ENCODE measurements at regions not wholly inside any gene's neighbourhood (a gene's known extent, or its start where the extent isn't known, plus 50 kb on each side); places are given as distances from the start of the nearest gene placed in this dataset.

GRCh38 chr3:177445549-177445948 lies 248.3 kb upstream of the TBL1XR1 start (continued):
- TF ChIP-seq ZNF512 (CRISPR knock-in tag; IDR thresholded peaks at IDR 0.05; ENCODE audit: borderline replicate concordance) (no peak), NR2C2 (CRISPR knock-in tag; IDR thresholded peaks at IDR 0.05) (no peak), TP53 (CRISPR knock-in tag; IDR thresholded peaks at IDR 0.05) (no peak), ATF1 (CRISPR knock-in tag; IDR thresholded peaks at IDR 0.05) (no peak), NFYB (CRISPR knock-in tag; conservative IDR thresholded peaks at IDR 0.05; ENCODE audit: low read depth) (no peak)
- TF ChIP-seq, protein P1, sequence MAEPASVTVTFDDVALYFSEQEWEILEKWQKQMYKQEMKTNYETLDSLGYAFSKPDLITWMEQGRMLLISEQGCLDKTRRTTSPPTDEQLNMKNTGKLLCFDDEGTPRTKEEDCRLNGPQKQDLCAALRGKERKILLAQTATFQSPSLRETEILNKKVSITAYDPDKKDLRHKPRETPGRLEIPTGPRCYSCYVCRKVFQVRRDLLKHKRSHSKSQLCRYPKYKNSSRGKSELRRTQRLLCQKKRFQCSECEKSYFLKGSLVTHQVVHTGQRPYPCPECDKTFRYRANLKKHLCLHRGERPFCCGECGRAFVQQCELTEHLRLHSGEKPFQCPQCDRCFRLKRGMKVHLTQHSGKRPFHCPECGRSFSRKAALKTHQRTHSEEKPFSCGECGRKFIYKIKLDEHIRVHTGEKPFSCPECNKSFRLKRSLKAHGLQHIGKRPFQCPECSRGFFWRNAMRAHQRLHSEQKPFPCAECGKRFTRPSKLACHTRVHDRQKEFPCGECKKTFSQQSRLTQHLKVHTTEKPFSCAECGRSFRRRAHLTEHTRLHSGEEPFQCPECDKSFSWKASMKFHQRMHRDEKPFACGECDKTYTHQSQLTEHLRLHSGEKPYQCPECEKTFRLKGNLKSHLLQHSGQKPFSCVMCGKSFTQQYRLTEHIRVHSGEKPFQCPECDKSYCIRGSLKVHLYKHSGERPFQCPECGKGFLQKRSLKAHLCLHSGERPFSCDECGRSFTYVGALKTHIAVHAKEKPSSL (CRISPR knock-in tag; conservative IDR thresholded peaks at IDR 0.05), result no peak

GRCh38 chr3:177446165-177446601 lies 248.9 kb upstream of the TBL1XR1 start:
- TF ChIP-seq TCF7 (CRISPR knock-in tag; IDR thresholded peaks at IDR 0.05; ENCODE audit: low read depth), result no peak
- no peak for TF ChIP-seq NR1H2 (CRISPR knock-in tag; IDR thresholded peaks at IDR 0.05)
- no peak for TF ChIP-seq SMAD4 (CRISPR knock-in tag; IDR thresholded peaks at IDR 0.05)
- TF ChIP-seq USF1 (CRISPR knock-in tag; IDR thresholded peaks at IDR 0.05), result no peak
- TF ChIP-seq, protein P2, sequence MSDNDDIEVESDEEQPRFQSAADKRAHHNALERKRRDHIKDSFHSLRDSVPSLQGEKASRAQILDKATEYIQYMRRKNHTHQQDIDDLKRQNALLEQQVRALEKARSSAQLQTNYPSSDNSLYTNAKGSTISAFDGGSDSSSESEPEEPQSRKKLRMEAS (CRISPR knock-in tag; IDR thresholded peaks at IDR 0.05), result no peak
- no peak for TF ChIP-seq AR (CRISPR knock-in tag; IDR thresholded peaks at IDR 0.05)
- TF ChIP-seq, protein P3, sequence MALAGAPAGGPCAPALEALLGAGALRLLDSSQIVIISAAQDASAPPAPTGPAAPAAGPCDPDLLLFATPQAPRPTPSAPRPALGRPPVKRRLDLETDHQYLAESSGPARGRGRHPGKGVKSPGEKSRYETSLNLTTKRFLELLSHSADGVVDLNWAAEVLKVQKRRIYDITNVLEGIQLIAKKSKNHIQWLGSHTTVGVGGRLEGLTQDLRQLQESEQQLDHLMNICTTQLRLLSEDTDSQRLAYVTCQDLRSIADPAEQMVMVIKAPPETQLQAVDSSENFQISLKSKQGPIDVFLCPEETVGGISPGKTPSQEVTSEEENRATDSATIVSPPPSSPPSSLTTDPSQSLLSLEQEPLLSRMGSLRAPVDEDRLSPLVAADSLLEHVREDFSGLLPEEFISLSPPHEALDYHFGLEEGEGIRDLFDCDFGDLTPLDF (CRISPR knock-in tag; IDR thresholded peaks at IDR 0.05), result no peak
- TF ChIP-seq ZNF423 (CRISPR knock-in tag; IDR thresholded peaks at IDR 0.05), result no peak
- TF ChIP-seq PRRX2 (CRISPR knock-in tag; IDR thresholded peaks at IDR 0.05), result no peak
- no peak for TF ChIP-seq ZNF281 (CRISPR knock-in tag; IDR thresholded peaks at IDR 0.05)
- TF ChIP-seq ZNF671 (CRISPR knock-in tag; IDR thresholded peaks at IDR 0.05), result no peak
- ChIA-PET CTCF (no interaction called here), POLR2A (interaction anchor here (0.5 kb wide), 1 partner anchor 70 kb away, joined by 3 read pairs; no protein-coding TSS in a partner anchor)
- no peak for DNase-seq (ENCODE audit: low spot score)
- Mint-ChIP-seq H3K36me3 (no peaks in the 10 kb centered on the region), H3K4me3 (no peak overlapping the region), H3K9me3 (peaks cover 3% of the 10 kb centered on the region; the same call in 1 of the 2 replicates), H3K27me3 (ENCODE audit: low read depth) (no peaks in the 10 kb centered on the region), H3K4me1 (peaks cover 6% of the 10 kb centered on the region; the same call in 1 of the 2 replicates), H3K27ac (no peak overlapping the region)
- ATAC-seq, result no peak
